ENCODE measurements at regions not wholly inside any gene's neighbourhood (a gene's known extent, or its start where the extent isn't known, plus 50 kb on each side); places are given as distances from the start of the nearest gene placed in this dataset.

- no peak for DNase-seq
Observed at GRCh38 chr13:71935166-71935840, 68.3 kb upstream of the DACH1 start.

GRCh38 chr13:71924931-71925330 lies 57.9 kb upstream of the DACH1 start:
- no peak for DNase-seq

GRCh38 chr13:71922194-71922593 lies 55.2 kb upstream of the DACH1 start:
- DNase-seq = no peak

Measured in eye (tissue), 1 donor.